Tibial artery (tissue), 4 donors: ENCODE measurements at regions not wholly inside any gene's neighbourhood (a gene's known extent, or its start where the extent isn't known, plus 50 kb on each side); places are given as distances from the start of the nearest gene placed in this dataset.

Experiments used
- DNase-seq, 2 donors: peaks; one replicate each; pipeline ENCODE4 v3.0.0-alpha.2; 2019
- H3K27ac ChIP-seq, 2 donors: fragments of 200-600 bp; sonication (generic) in 1 of 2; 1 replicate in 1 of 2; 2 replicates in 1 of 2; pipeline ENCODE4 v1.5.1; 2018 to 2019; ENCODE audit warnings: mild to moderate bottlenecking in 1 of 2
- H3K27me3 ChIP-seq, 2 donors: fragments of 200-600 bp; sonication (generic) in 1 of 2; one replicate each; pipeline versions ENCODE4 v1.5.1 to v1.6.0; 2016 to 2019
- H3K36me3 ChIP-seq, 3 donors: fragments of 200-600 bp; sonication (generic) in 2 of 3; one replicate each; pipeline ENCODE4 v1.5.1; 2016 to 2019; ENCODE audit warnings: mild to moderate bottlenecking in 2 of 3
- H3K4me1 ChIP-seq, 4 donors: fragments of 200-600 bp; sonication (generic) in 2 of 4; 1 replicate in 3 of 4; 2 replicates in 1 of 4; pipeline ENCODE4 v1.5.1; 2016 to 2019
- H3K4me3 ChIP-seq, 2 donors: fragments of 200-600 bp; sonication (generic) in 1 of 2; 1 replicate in 1 of 2; 2 replicates in 1 of 2; pipeline ENCODE4 v1.5.1; 2018 to 2019; ENCODE audit warnings: mild to moderate bottlenecking in 2 of 2
- H3K9me3 ChIP-seq, 3 donors: fragments of 200-600 bp; sonication (generic) in 1 of 3; one replicate each; pipeline ENCODE4 v1.5.1; 2016 to 2019
- intact Hi-C: fragments of 100-400 bp; cut with DNase I; formaldehyde crosslinking; loops from one replicate; pipeline ENCODE4 v1.15.0; 2023; ENCODE audit warnings: low total_unique reads
- TF ChIP-seq, protein P1 (sequence below), 2 experiments: fragments of 200-600 bp in 1 of 2; fragments of 450-650 bp in 1 of 2; IDR thresholded peaks; one replicate each; pipeline ENCODE4 v1.5.1; 2017 to 2019; ENCODE audit warnings: antibody characterized with exemption in 2 of 2, mild to moderate bottlenecking in 1 of 2, moderate library complexity in 1 of 2

DNA sequence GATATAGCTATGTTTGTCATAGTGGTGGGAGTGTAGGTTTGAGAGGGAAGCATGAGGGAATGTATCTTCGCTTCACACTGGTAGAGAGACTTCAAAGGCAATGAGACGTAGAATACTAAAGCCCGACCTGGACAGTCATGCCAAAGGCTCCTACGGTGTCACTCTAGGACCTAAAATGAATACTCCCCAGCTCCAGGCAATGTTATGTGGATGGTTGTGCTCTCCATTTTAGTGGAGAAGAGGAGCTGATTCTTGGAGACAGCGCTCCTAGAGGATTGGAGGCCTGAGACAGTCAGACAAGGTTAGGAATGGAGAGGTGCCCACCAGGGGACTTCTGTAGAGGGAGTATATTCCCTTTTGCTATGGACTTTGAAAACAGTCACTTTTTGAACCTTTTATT, 260.1 kb downstream of the MEX3B start:
- peaks cover 0 to 25% of the 10 kb centered on the region in 2 donors for H3K27me3 ChIP-seq
- H3K27ac ChIP-seq: no peak overlapping the region
- intact Hi-C loops: no loop called here
- DNase-seq: no peak
- TF ChIP-seq, protein P1, sequence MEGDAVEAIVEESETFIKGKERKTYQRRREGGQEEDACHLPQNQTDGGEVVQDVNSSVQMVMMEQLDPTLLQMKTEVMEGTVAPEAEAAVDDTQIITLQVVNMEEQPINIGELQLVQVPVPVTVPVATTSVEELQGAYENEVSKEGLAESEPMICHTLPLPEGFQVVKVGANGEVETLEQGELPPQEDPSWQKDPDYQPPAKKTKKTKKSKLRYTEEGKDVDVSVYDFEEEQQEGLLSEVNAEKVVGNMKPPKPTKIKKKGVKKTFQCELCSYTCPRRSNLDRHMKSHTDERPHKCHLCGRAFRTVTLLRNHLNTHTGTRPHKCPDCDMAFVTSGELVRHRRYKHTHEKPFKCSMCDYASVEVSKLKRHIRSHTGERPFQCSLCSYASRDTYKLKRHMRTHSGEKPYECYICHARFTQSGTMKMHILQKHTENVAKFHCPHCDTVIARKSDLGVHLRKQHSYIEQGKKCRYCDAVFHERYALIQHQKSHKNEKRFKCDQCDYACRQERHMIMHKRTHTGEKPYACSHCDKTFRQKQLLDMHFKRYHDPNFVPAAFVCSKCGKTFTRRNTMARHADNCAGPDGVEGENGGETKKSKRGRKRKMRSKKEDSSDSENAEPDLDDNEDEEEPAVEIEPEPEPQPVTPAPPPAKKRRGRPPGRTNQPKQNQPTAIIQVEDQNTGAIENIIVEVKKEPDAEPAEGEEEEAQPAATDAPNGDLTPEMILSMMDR (IDR thresholded peaks at IDR 0.05): no peak
- H3K4me1 ChIP-seq: peaks cover 0 to 5% (median 0%) of the 10 kb centered on the region in 4 donors
- H3K4me3 ChIP-seq: no peak overlapping the region
- H3K9me3 ChIP-seq: no peaks in the 10 kb centered on the region
- no peaks in the 10 kb centered on the region for H3K36me3 ChIP-seq

DNA sequence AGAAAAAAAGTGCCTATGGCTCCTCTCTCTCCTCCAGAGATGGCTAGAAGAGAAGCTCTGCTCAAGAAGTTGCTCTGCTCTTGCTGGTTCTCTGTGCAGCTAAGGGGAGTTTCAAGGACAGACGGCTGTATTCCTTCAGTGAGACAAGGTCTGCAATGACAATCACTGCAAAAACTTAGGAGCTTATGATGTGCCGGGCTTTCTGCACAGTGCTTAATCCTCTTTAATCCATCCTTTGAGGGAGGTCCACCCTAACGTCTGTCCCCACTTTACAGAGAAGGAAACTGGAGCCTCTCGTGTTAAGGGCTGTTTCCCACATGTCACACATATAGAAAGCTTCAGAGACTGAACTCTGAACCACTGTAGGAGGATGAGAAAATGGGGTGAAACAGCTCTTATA, 260.6 kb downstream of the MEX3B start:
- TF ChIP-seq, protein P1 (IDR thresholded peaks at IDR 0.05): no peak
- intact Hi-C loops: no loop called here

DNA sequence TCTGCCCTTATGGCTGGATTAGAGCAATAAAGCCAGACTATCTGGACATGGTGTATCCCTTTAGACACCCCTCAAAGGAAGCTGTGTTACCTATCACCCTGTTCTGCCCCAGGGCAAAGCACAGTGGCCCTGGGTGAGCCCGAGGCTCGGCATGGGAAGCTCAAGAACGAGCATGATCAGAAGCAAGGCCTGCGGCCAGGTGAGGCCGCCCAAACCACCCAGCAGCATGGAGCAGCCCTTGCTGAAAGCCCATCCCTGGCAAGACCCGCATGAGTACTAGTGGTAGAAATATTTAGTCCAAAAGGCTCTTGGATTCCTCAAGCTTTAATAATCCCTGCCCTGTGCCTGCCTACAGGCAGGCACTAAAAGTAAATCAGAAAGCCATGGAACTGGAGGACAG, 261.1 kb downstream of the MEX3B start:
- TF ChIP-seq, protein P1 (IDR thresholded peaks at IDR 0.05): no peak
- DNase-seq: no peak
- intact Hi-C loops: no loop called here

More for the DNA sequence above, 260.6 kb downstream of the MEX3B start:
- no peak overlapping the region for H3K27ac ChIP-seq
- H3K36me3 ChIP-seq: no peaks in the 10 kb centered on the region
- H3K9me3 ChIP-seq: no peaks in the 10 kb centered on the region
- peaks cover 0 to 7% (median 0%) of the 10 kb centered on the region in 4 donors for H3K4me1 ChIP-seq
- DNase-seq: no peak
- peaks cover 0 to 25% of the 10 kb centered on the region in 2 donors for H3K27me3 ChIP-seq
- no peak overlapping the region for H3K4me3 ChIP-seq

DNA sequence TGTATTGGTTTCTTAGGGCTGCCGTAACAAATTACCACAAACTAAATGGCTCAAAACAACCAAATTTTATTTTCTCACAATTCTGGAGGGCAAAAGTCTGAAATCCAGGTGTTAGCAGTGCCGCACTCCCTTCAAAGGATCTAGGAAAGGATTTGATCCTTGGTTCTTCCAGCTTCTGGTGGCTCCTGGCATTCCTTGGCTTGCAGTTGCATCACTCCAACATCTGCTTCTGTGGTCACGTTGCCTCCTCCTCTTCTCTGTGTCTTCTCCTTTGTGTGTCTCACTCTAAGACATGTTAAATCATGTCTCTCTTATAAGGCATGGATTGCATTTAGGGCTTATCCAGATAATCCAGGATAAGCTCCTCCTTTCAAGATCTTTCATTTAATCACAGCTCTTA, 262.2 kb downstream of the MEX3B start:
- Histone ChIP-seq H3K36me3 (no peaks in the 10 kb centered on the region), H3K27ac (no peak overlapping the region), H3K27me3 (peaks cover 0 to 15% of the 10 kb centered on the region in 2 donors), H3K9me3 (no peaks in the 10 kb centered on the region), H3K4me1 (peaks cover 0 to 7% (median 0%) of the 10 kb centered on the region in 4 donors), H3K4me3 (no peak overlapping the region)
- intact Hi-C loops: no loop called here
- no peak for DNase-seq
- TF ChIP-seq, protein P1 (IDR thresholded peaks at IDR 0.05): no peak

More for the DNA sequence above, 261.1 kb downstream of the MEX3B start:
- peaks cover 0 to 7% (median 0%) of the 10 kb centered on the region in 4 donors for H3K4me1 ChIP-seq
- H3K27ac ChIP-seq: no peak overlapping the region
- no peaks in the 10 kb centered on the region for H3K36me3 ChIP-seq
- peaks cover 0 to 22% of the 10 kb centered on the region in 2 donors for H3K27me3 ChIP-seq
- H3K4me3 ChIP-seq: no peak overlapping the region
- no peaks in the 10 kb centered on the region for H3K9me3 ChIP-seq

DNA sequence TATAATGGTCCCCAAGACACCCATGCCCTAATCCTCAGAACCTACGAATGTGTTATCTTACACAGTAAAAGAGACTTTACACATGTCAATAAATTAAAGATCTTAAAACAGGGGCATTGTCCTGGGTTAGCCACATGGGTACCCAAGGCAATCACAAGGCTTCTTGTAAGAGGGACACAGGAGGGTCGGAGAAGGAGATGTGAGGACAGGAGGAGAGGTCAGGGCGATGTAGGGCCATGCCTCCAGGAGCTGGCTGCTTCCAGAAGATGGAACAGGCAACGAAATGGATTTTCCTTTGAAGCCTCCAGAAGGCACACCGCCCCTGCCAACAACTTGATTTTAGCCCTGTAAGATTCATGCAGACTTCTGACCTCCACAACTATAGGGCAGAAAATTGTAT, 262.7 kb downstream of the MEX3B start:
- intact Hi-C loops: no loop called here
- DNase-seq: no peak
- Histone ChIP-seq H3K27me3 (peaks cover 0 to 17% of the 10 kb centered on the region in 2 donors), H3K4me1 (peaks cover 0 to 7% (median 0%) of the 10 kb centered on the region in 4 donors), H3K9me3 (no peaks in the 10 kb centered on the region), H3K27ac (no peak overlapping the region), H3K36me3 (no peaks in the 10 kb centered on the region), H3K4me3 (no peak overlapping the region)
- TF ChIP-seq, protein P1 (IDR thresholded peaks at IDR 0.05): no peak

DNA sequence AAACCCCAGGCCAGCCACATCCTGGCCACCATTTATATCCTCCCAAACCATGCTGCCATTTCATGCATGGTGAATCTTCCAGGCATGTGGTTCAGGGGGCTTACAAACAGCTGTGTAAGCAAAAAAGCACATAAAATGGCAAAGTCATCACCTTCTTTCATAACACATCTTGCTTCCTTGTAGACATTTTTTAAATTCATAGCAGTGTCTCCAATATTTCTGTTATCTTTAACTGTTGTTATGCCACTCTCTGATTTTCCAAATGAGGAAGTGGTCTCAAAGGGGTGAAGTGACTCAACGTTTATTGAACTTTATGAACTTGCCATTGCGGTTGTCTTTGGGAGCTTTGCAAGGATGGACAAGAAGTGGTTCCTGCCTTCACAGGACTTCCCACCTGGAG, 264.4 kb downstream of the MEX3B start:
- H3K4me1 ChIP-seq: peaks cover 0 to 7% (median 0%) of the 10 kb centered on the region in 4 donors
- no peak for DNase-seq
- no peak overlapping the region for H3K4me3 ChIP-seq
- H3K36me3 ChIP-seq: no peaks in the 10 kb centered on the region
- intact Hi-C loops: no loop called here
- H3K27ac ChIP-seq: no peak overlapping the region
- H3K27me3 ChIP-seq: peaks cover 0 to 11% of the 10 kb centered on the region in 2 donors
- no peaks in the 10 kb centered on the region for H3K9me3 ChIP-seq
- TF ChIP-seq, protein P1 (IDR thresholded peaks at IDR 0.05): no peak
